Endodermal cell (in vitro differentiated cells): ENCODE measurements at regions not wholly inside any gene's neighbourhood (a gene's known extent, or its start where the extent isn't known, plus 50 kb on each side); places are given as distances from the start of the nearest gene placed in this dataset.

Source experiments
- DNase-seq: peaks from one replicate; pipeline ENCODE4 v3.0.0-alpha.2; 2017
- H3K27ac ChIP-seq: 2 replicates; pipeline ENCODE4 v1.5.1; 2013; ENCODE audit warnings: mild to moderate bottlenecking, low read depth, low read length, moderate library complexity
- H3K27me3 ChIP-seq: 2 replicates; pipeline ENCODE4 v1.6.1; 2013; ENCODE audit warnings: mild to moderate bottlenecking, low read length, moderate library complexity; ENCODE audit not compliant: insufficient read depth, control insufficient read depth, poor library complexity, severe bottlenecking
- H3K36me3 ChIP-seq: 2 replicates; pipeline ENCODE4 v1.7.0; 2013; ENCODE audit warnings: mild to moderate bottlenecking, low read length, moderate library complexity; ENCODE audit not compliant: control insufficient read depth, insufficient read depth
- H3K4me1 ChIP-seq: one replicate; pipeline ENCODE4 v1.7.0; 2013; ENCODE audit warnings: low read length; ENCODE audit not compliant: control insufficient read depth, insufficient read depth
- H3K4me3 ChIP-seq: 2 replicates; pipeline ENCODE4 v1.5.1; 2013; ENCODE audit warnings: mild to moderate bottlenecking, low read length, moderate library complexity
- H3K9ac ChIP-seq: 2 replicates; pipeline ENCODE4 v1.6.1; 2013; ENCODE audit warnings: mild to moderate bottlenecking, low read length, moderate library complexity; ENCODE audit not compliant: poor library complexity, severe bottlenecking; ENCODE audit errors: extremely low read depth
- H3K9me3 ChIP-seq: 2 replicates; pipeline ENCODE4 v1.6.1; 2013; ENCODE audit warnings: mild to moderate bottlenecking, low read length, moderate library complexity; ENCODE audit not compliant: control insufficient read depth
- H3K27ac Mint-ChIP-seq: 2 replicates; pipeline ENCODE4 v1.8.0; 2020; ENCODE audit warnings: mixed read lengths
- H3K27me3 Mint-ChIP-seq: 2 replicates; pipeline ENCODE4 v1.8.0; 2021; ENCODE audit warnings: mild to moderate bottlenecking, mixed read lengths; ENCODE audit not compliant: insufficient read depth
- H3K36me3 Mint-ChIP-seq: 2 replicates; pipeline ENCODE4 v1.8.0; 2020; ENCODE audit warnings: low read depth, mixed read lengths
- H3K4me1 Mint-ChIP-seq: 2 replicates; pipeline ENCODE4 v1.8.0; 2020; ENCODE audit warnings: mixed read lengths
- H3K4me3 Mint-ChIP-seq: 2 replicates; pipeline ENCODE4 v1.8.0; 2020; ENCODE audit warnings: mild to moderate bottlenecking, moderate library complexity, mixed read lengths
- H3K9me3 Mint-ChIP-seq: 2 replicates; pipeline ENCODE4 v1.8.0; 2020; ENCODE audit warnings: mild to moderate bottlenecking, mixed read lengths
- CTCF ChIP-seq: fragments of 200-600 bp; sonication (generic); conservative IDR thresholded peaks from 2 replicates; pipeline ENCODE4 v1.5.0; 2021; ENCODE audit warnings: antibody characterized with exemption, mild to moderate bottlenecking
- WGBS, 2 experiments: methylation state at CpG; one replicate each; pipeline versions ENCODE4 v1.1.5 to v1.1.7; 2013; ENCODE audit warnings: missing lambda C conversion rate in 2 of 2, mixed read lengths in 1 of 2; ENCODE audit not compliant: insufficient coverage in 1 of 2, insufficient read length in 1 of 2; 5-methylcytosine and 5-hydroxymethylcytosine counted together

DNA sequence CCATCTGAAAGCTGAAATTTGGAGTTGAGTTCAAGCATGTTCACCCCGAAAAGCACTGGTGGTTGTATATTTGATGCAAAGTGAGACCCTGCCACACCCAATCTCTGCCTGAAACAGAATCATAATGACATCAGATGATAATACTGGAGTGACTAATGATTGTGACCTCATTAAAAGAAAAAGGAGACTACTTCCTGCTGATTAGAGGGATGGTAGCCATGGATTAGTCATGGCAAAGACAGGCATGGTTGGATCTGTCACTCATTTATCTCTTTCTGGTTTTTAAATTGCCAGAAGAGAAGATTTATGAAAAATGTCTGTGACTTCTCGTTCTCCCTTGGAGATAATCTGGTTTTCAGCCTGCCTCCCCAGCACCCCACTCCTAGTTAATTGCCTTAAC is 101.2 kb downstream of the BAMBI start:
- H3K36me3 Mint-ChIP-seq, result no peaks in the 10 kb centered on the region
- H3K9me3 ChIP-seq, result no peaks in the 10 kb centered on the region
- peaks cover 46% of the 10 kb centered on the region for H3K27me3 Mint-ChIP-seq
- H3K27ac ChIP-seq, result no peak overlapping the region
- H3K4me1 ChIP-seq, result peaks cover 2% of the 10 kb centered on the region
- H3K4me3 Mint-ChIP-seq, result no peak overlapping the region
- H3K27me3 ChIP-seq, result peaks cover 53% of the 10 kb centered on the region
- peaks cover 23% of the 10 kb centered on the region for H3K4me1 Mint-ChIP-seq
- TF ChIP-seq CTCF, result no peak
- H3K27ac Mint-ChIP-seq, result no peak overlapping the region
- H3K9ac ChIP-seq, result no peak overlapping the region
- DNase-seq, result no peak
- WGBS, 2 experiments, result 92 to 95% methylated on average over 2 of the region's 2 CpGs
- H3K36me3 ChIP-seq, result no peaks in the 10 kb centered on the region
- no peak overlapping the region for H3K4me3 ChIP-seq
- H3K9me3 Mint-ChIP-seq, result no peaks in the 10 kb centered on the region

DNA sequence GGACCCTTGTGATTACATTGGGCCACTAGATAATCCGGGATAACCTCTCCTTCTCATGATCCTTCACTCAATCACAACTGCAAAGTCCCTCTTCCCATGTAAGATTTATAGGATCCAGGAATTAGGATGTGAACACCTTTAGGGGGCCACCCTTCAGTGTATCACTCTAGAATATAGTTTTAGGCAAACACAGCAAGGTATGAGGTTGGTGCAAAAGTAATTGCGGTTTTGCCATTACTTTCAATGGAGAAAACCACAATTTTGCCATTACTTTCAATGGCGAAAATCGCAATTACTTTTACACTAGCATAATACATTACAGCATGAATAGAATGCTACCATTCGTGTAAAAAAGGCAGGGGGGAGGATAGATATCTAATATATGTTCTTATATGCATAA is 104.0 kb downstream of the BAMBI start:
- H3K4me1 Mint-ChIP-seq, result peaks cover 31% of the 10 kb centered on the region

DNA sequence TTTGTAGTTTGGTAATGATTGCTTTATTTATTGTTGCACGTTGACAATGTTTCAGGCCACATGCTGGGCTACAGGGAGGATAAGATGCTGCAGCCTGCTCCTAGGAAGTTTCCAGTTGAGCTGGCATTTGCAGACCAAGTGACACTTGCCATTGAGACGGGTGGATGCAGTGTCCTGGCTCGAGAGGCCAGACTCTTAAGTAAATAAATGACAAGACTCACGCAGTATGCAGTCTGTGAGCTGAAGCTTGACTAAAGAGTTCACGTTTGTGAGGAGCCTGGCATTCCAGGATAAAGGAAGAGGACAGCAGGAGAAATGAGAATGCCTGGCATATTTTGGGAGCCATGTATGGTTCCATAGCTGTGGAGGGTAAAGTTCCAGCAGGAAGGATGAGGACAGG is 105.8 kb downstream of the BAMBI start:
- no peak overlapping the region for H3K4me3 ChIP-seq
- Mint-ChIP-seq H3K9me3 (no peaks in the 10 kb centered on the region), H3K4me3 (no peak overlapping the region), H3K4me1 (peaks cover 31% of the 10 kb centered on the region), H3K27ac (no peak overlapping the region), H3K27me3 (peaks cover 41% of the 10 kb centered on the region), H3K36me3 (no peaks in the 10 kb centered on the region)
- H3K9me3 ChIP-seq, result no peaks in the 10 kb centered on the region
- no peak overlapping the region for H3K9ac ChIP-seq
- peaks cover 42% of the 10 kb centered on the region for H3K27me3 ChIP-seq
- H3K36me3 ChIP-seq, result no peaks in the 10 kb centered on the region
- WGBS, 2 experiments, result 53 to 72% methylated on average over 5 of the region's 5 CpGs
- DNase-seq, result no peak
- no peak overlapping the region for H3K27ac ChIP-seq
- H3K4me1 ChIP-seq, result peaks cover 2% of the 10 kb centered on the region
- no peak for TF ChIP-seq CTCF

More for the DNA sequence above, 104.0 kb downstream of the BAMBI start:
- Histone ChIP-seq H3K27ac (no peak overlapping the region), H3K4me3 (no peak overlapping the region), H3K9ac (no peak overlapping the region), H3K27me3 (peaks cover 51% of the 10 kb centered on the region), H3K9me3 (no peaks in the 10 kb centered on the region), H3K36me3 (no peaks in the 10 kb centered on the region), H3K4me1 (peaks cover 2% of the 10 kb centered on the region)
- no peaks in the 10 kb centered on the region for H3K9me3 Mint-ChIP-seq
- no peaks in the 10 kb centered on the region for H3K36me3 Mint-ChIP-seq
- no peak for TF ChIP-seq CTCF
- H3K27me3 Mint-ChIP-seq, result peaks cover 46% of the 10 kb centered on the region
- DNase-seq, result no peak
- H3K27ac Mint-ChIP-seq, result no peak overlapping the region
- WGBS, 2 experiments, result 82 to 92% methylated on average over 2 to 4 of the region's 5 CpGs
- H3K4me3 Mint-ChIP-seq, result no peak overlapping the region
